NCI-H1436 (cell line): ENCODE measurements at regions not wholly inside any gene's neighbourhood (a gene's known extent, or its start where the extent isn't known, plus 50 kb on each side); places are given as distances from the start of the nearest gene placed in this dataset.
"Not testable (repeated sequence)": the region's sequence is repeated elsewhere in the genome, so short reads cannot be mapped to it uniquely, and the experiment has no call there.

Source experiments
- DNase-seq: peaks from one replicate; lab custom pipeline; 2025; lab: John Stamatoyannopoulos, UW

DNA sequence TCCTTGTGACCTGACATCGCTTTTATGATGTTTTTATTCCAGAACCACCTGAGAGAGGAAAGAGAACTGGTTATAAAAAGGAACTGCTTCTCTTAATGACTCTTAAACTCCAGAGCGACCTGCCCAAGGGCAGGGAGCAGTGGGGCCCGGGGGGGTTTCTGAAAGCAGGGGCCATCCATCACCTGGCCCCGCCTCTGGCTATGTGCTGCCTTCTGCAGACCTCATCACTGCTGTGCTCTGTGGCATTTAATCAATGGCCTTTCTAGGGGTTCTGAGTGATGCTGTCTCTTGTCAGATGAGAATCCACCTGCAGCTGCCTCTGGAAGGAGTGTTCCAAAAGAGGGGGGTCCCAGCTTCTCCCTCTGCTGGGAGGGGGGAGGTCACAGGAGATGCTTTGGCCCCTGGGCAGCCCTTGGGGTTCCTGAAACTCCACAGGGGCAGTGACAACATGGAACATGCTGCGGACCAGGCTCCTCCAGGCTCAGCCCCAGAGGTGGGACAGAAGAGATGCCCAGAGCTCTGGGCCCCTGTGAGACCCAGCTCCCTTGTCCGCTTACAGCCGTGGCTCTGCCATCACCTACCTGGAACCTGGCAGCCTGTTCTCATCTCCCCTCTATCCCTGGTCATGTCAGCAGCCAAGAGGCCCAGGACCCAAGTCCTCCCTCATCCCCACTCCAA, 177.1 kb upstream of the SULF2 start:
- DNase-seq, result no peak

DNA sequence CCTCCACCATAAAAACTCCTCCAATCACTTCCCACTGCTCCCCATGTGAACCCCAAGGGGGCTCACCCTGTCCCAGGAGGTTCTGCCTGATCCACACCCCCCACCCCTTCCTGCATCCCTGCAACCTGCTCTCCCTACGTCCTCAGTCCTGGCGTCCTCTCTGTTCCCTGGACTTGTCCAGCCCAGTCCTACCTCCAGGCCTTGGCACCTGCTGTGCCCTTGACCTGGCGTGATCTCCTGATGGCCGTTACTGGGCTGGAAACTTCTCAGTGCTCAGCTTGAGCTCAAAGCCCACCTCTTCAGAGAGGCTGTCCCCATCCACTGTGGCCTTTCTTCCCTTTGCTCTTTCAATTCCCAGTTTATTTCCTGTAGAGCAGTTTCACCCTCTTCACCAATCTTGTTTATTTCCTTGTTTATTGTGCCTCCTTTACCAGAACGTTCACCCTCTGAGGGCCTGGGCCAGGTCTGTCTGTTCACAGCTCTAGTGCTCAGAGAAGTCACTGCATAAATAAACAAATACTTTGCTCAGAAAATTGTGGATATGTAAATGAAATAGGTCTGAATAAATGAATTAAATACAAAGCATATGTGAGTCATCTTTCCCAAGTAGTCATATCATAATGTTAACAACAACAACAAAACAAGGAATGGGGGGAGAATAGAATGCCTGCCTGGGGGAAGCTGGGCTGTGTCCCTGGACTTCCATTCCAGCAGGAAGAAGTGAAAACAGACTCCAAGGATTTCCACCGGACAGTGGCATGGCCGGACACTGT, 175.7 kb upstream of the SULF2 start:
- no peak for DNase-seq

- no peak for DNase-seq
Observed at GRCh38 chr20:47960277-47960676, 175.0 kb upstream of the SULF2 start.

- not testable (repeated sequence) for DNase-seq
Observed at GRCh38 chr20:47957989-47958801, 172.9 kb upstream of the SULF2 start.

DNA sequence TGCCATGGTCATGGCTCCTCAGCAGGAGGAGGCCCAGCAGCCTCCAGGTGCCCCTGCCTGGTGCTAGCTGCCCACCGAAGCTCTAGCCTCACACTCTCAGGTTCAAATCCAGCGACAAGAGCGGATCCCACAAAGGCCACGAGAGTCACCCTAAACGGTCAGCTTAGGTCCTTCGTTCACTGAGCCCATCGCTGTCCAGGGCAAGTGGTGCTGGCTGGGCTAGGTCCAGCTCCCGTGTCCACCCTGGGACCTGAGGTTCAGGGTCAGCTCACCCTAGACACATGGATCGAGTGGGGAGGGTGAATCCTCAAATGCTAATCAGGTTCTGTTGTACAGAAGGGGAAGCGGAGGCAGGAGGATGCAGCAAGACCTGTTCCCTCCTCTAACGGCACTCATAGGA, 171.9 kb upstream of the SULF2 start:
- no peak for DNase-seq

DNA sequence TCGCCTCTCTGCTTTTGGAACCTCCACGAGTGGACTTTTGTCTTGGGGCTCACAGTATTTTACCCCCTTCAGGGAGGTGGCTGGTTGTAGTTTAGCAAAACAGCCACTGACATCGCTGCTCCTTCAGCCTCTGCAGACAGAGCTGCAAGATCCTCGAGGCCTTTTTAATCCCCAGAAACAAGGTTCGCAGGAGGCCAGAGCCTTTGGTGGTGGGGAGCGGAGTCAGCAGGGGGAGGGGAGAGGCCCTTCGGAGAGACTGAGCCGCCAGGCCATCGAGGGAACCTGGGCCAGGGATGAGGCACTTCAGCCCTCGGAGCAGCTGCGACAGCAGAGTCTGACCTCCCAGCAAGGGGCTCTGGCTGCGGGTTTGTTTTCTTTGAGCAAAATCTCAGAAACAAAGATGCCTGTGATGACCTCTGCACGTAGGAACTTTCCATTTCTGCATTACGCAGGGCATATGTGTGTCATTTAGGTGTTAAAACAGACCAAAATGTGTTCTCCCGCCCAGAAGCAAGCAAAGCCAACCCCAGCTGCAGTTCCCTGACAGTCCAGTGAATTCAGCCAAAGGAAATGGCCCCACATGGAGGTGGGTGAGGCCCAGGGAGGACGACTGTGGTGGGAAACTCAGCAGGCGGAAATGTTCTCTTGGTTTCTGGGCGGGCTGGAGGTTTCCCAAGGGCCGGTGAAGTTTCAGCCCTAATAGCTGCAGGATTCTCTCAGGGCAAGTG, 171.2 kb upstream of the SULF2 start:
- no peak for DNase-seq

DNA sequence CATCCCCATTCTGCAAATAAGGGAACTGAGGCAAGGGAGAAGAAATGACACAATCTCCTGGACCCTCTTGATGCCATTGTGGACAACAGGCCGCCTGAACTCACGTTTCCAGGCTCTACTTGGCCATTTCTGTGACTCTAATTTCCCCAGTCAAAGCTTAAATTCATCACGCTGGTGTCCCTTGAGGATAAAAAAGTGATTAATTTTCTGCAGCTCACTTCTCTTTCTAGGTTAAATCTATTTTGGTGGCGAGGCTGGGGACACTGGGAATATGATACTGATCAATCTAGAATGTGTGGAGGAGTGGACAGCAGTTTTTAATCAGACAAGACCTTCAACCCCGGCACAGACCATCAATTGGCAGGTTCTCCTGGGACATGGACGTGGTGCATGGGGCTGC, 168.2 kb upstream of the SULF2 start:
- no peak for DNase-seq

DNA sequence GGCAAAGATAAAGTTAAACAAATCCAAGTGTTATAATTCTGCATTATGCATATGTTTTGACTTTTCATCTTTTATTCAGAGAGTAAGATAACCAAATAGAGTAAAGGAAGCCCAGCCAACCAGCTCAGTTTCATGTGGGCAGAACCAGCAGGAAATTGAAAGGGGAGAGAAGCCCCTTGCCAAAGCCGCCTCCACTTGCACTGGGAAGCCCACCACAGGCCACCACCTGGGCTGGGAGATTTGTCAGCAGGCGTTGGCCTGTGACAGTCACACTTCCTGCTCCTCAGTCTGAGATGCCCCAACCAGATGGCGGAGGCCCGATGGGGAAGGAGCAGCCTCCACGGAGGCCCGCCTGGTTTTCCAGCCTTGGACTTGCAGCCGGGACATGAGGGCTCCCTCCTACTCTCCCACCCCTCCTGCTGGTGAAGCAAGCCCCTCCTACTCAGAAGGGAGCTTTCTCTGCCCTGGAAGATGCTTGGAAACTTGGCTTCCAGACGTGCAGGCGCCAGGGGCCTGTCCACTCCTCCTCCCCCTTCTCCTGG, 166.8 kb upstream of the SULF2 start:
- no peak for DNase-seq

DNA sequence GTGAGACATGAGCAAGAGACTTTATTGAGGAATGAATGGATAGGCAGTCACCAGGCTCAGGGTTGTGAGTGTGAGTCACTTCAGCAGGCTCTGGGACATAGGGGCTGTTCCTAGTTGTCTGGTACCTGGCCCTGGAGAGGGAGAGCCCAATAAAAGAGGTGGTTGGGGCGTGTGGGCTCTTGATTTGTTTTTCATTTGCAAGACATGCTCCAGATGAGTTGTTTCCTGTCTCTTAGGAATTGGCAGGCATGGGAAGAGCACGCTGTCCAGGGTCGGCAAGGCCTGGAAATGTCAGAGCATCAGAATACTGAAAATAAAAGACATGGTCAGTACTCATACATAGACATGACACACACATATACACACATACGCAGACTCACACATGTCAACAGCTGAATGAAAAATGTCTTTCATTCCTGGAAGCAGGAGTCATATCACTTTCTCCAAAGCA, 166.3 kb upstream of the SULF2 start:
- DNase-seq, result no peak

- no peak for DNase-seq
Observed at GRCh38 chr20:47950913-47951283, 165.6 kb upstream of the SULF2 start.

DNA sequence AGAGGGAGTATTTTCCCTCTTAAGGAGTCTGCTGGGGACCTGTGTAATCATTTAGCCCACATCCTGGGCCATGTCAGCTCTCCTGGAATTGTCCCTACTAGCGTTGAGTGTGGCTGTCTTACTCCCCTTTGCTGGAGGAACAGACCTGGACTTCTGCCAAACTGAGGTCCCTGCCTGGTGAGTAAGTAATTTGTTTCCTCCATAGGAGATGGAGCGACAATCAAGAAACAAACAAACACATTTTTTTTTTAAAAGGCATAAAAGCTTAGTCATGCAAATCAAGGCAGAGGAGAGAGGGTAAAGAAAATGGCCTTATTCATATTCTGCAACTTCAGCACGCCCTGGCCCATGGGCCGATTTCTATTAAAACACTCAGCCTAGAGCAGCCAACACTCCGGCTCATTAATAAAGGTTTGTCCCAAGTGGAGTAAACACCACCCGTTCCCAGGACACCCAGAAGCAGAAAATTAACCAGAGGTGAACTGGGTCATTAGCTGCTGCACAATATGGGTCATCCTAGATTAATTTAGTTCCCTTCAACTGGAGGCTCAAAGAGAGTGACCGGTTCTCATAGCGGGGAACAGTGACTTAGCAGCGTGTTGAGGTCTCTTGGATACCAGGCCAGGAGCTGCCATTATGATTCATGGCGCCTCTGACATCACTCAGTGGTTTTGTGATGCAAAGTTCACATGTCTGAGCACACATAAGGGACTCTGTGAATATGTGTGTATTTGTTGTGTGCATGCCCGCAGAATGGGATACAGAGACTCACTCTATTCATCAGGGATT, 165.0 kb upstream of the SULF2 start:
- no peak for DNase-seq

DNA sequence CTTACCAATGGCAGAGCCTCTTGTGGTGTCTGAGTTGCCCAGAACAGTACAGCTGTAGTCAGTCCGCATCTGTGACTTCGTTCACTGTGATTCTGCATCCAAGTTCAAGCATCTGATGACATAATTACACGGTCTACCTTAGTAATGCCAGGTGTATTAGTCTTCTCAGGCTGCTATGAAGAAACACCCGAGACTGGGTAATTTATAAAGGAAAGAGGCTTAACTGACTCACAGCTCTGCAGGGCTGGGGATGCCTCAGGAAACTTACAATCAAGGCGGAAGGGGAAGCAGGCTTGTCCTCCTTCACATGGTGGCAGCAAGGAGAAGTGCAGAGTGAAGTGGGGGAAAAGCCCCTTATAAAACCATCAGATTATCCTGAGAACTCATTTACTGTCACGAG, 163.9 kb upstream of the SULF2 start:
- DNase-seq, result no peak

DNA sequence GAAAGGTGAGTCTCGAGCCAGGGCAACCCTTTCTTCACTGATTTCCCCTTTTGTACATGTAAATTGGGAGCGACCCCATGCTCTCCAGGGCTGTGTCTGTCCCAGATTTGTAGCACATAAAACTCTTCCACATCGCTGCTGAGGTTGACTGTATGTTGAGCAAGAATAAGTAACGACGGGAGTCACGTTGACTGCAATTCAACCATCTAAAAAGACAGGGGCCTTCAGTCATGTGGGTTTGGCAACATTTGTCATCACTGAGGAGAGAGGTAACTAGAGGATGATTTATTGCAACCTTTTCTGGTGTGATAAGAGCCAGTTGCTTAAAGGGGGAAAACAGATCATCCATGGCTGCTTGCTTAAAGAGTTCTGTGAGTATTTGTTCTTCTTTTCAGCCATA, 159.4 kb upstream of the SULF2 start:
- no peak for DNase-seq

DNA sequence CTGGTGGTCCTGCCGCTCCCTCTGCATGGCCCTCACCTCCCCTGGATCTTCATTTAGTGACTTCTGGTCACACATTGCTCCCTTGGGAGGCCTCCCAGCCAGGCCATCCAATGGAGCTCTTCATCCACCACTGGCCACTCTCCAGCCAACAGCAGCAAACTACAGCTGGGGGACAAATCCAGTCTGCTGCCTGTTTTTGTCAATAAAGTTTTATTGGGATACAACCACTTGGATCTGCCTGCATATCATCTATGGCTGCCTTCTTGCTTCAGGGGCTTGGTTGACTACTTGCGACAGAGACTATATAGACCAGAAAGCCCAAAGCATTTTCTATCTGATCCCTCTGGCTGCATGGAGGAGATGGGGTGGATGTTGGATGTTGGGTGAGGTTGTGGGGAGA, 156.6 kb upstream of the SULF2 start:
- DNase-seq, result no peak

- DNase-seq, result no peak
Observed at GRCh38 chr20:47940101-47940813, 155.0 kb upstream of the SULF2 start.

- DNase-seq, result no peak
Observed at GRCh38 chr20:47936612-47937011, 151.3 kb upstream of the SULF2 start.

GRCh38 chr20:47934761-47935160, 149.5 kb upstream of the SULF2 start:
- DNase-seq, result no peak

DNA sequence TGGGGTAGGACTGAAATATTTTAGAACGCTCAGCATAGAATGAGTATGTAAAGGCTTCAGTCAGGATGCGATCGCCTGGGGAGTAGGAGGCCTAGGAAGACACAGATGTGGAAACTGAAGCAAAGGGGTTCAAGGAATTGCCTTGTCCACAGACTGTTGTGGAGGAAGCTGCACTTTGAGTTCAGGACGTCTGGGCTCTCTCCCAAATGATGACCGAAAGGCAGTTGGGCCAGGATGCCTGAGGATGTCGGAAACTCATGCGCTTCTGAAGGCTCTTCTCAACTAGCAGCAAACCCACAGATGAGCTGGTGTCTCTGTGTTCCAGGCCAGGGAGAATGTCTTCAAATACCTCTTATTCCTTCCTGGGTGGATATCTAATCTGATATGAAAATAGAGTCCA, 146.2 kb upstream of the SULF2 start:
- DNase-seq, result no peak

GRCh38 chr20:47931002-47931401, 145.7 kb upstream of the SULF2 start:
- DNase-seq, result no peak

- DNase-seq, result no peak
Observed at GRCh38 chr20:47929368-47930115, 144.3 kb upstream of the SULF2 start.
